BLaER1 treated with 17β-estradiol and CSF1 and Interleukin-3, amounts not matched to agents 10 nM and 100 nM (cell line): ENCODE measurements at regions not wholly inside any gene's neighbourhood (a gene's known extent, or its start where the extent isn't known, plus 50 kb on each side); places are given as distances from the start of the nearest gene placed in this dataset.

ENCODE experiments used
- H3K27ac ChIP-seq, 11 experiments: shearing (Covaris generic); formaldehyde crosslinking; 2 replicates each; pipeline ENCODE4 v1.8.1; 2022
- H3K27me3 ChIP-seq, 11 experiments: shearing (Covaris generic); formaldehyde crosslinking; 2 replicates each; pipeline ENCODE4 v1.8.1; 2022
- H3K36me3 ChIP-seq, 11 experiments: shearing (Covaris generic); formaldehyde crosslinking; 2 replicates each; pipeline ENCODE4 v1.8.1; 2022
- H3K4me1 ChIP-seq, 10 experiments: shearing (Covaris generic); formaldehyde crosslinking; 2 replicates each; pipeline ENCODE4 v1.8.1; 2022
- H3K4me2 ChIP-seq, 11 experiments: shearing (Covaris generic); formaldehyde crosslinking; 2 replicates each; pipeline ENCODE4 v1.8.1; 2022
- H3K4me3 ChIP-seq, 10 experiments: shearing (Covaris generic); formaldehyde crosslinking; 2 replicates each; pipeline ENCODE4 v1.8.1; 2022
- H3K9ac ChIP-seq, 11 experiments: shearing (Covaris generic); formaldehyde crosslinking; 2 replicates each; pipeline ENCODE4 v1.8.1; 2022
- H3K9me3 ChIP-seq, 11 experiments: shearing (Covaris generic); formaldehyde crosslinking; replicated peaks in 1 of 11; 2 replicates each; pipeline ENCODE4 v1.8.1; 2022
- H4K20me1 ChIP-seq, 11 experiments: shearing (Covaris generic); formaldehyde crosslinking; 2 replicates each; pipeline ENCODE4 v1.8.1; 2022
- Cebpa-rat ChIP-seq, 11 experiments: shearing (Covaris generic); IDR thresholded peaks; 2 replicates each; pipeline ENCODE4 v1.8.1; 2022

DNA sequence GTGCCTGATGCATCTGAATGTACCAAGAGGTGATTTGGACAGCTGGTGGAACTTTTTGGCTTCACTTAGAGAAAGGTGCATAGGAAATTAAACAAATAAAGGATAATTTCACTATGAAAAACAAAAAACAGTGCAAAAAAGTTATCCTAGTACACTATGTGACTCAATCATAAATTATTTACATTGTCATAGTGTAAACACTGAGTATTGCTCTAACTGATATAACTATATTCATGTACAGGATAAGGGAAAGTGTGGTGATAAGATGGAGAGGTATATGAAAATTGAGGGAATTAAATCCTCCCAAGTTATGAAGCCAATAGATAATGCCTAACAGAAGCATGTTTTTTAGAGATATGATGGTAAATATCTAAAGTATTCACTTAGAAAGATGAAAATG is 50.2 kb upstream of the CPNE4 start:
- Histone ChIP-seq H3K4me1 (no peaks in the 10 kb centered on the region), H3K4me3 (no peak overlapping the region), H3K27me3 (no peaks in the 10 kb centered on the region), H3K36me3 (no peaks in the 10 kb centered on the region), H3K9me3 (no peaks in the 10 kb centered on the region), H3K27ac (no peak overlapping the region), H3K9ac (no peak overlapping the region), H3K4me2 (no peak overlapping the region), H4K20me1 (no peaks in the 10 kb centered on the region)
- TF ChIP-seq Cebpa-rat (IDR thresholded peaks at IDR 0.05), result no peak

DNA sequence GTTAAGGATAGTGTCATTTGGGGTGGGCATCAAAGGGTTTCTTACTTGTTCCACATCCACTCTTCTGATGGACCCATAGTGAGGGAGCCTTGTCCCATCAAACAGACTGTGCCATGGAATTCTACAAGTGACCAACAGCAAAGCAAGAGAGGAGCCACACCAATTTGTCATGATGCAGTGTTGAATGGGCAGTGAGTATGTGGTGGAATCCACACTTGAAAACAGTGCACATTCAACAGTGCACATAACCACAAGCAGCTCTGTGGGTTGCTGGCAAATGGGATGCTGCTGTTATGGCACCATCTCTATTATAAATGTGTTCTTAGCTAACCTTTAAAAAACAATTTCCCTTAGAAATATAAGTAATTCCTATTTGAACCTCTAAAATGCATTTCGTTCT is 52.5 kb upstream of the CPNE4 start:
- Histone ChIP-seq H3K27me3 (no peaks in the 10 kb centered on the region), H3K9ac (no peak overlapping the region), H3K36me3 (no peaks in the 10 kb centered on the region), H3K27ac (no peak overlapping the region), H4K20me1 (no peaks in the 10 kb centered on the region), H3K4me1 (no peaks in the 10 kb centered on the region), H3K9me3 (no peaks in the 10 kb centered on the region), H3K4me3 (no peak overlapping the region), H3K4me2 (no peak overlapping the region)
- no peak for TF ChIP-seq Cebpa-rat (IDR thresholded peaks at IDR 0.05)

DNA sequence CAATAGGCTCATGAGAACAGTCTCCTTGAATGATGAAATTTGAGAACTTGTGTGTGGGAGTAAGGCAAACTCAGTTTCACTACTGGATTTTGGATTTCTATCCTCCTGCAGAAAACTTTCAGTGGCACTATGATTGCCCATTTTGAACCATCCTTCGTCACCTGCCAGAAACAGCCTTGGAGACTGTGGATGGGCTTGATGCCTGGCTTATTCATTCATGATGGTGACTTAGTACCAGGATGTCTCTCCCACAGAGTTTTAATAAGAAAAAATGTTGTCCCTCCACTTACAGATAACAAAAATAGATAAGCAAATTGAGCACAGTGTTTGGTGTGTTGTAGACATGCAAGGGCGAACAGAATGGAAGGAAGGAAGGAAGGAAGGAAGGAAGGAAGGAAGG is 53.5 kb upstream of the CPNE4 start:
- no peaks in the 10 kb centered on the region for H3K27me3 ChIP-seq
- no peaks in the 10 kb centered on the region for H3K36me3 ChIP-seq
- H3K4me1 ChIP-seq, result no peaks in the 10 kb centered on the region
- H4K20me1 ChIP-seq, result no peaks in the 10 kb centered on the region
- H3K9me3 ChIP-seq, result no peaks in the 10 kb centered on the region
- H3K9ac ChIP-seq, result no peak overlapping the region
- no peak overlapping the region for H3K27ac ChIP-seq
- H3K4me3 ChIP-seq, result no peak overlapping the region
- no peak for TF ChIP-seq Cebpa-rat (IDR thresholded peaks at IDR 0.05)
- H3K4me2 ChIP-seq, result no peak overlapping the region

DNA sequence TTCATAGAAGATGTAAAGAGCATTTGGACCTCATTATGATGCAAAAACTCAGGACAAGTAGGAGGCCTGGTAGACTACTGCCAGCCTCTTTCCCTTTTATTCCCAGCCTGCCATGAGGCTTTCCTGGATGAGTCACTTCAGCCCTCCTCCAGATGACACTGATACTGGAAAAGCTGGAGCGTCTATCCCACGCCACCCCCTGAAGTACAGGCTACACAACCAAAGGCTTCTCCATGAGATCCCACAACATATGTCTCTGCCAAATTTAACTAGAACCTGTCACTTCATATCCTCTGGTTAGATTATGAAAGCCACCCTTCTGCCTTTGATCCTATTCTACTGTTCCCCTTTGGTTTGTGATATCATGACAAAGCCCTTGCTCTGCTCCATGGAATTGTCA is 56.1 kb upstream of the CPNE4 start:
- H3K9me3 ChIP-seq, result no peaks in the 10 kb centered on the region
- no peak overlapping the region for H3K4me3 ChIP-seq
- TF ChIP-seq Cebpa-rat (IDR thresholded peaks at IDR 0.05), result no peak

DNA sequence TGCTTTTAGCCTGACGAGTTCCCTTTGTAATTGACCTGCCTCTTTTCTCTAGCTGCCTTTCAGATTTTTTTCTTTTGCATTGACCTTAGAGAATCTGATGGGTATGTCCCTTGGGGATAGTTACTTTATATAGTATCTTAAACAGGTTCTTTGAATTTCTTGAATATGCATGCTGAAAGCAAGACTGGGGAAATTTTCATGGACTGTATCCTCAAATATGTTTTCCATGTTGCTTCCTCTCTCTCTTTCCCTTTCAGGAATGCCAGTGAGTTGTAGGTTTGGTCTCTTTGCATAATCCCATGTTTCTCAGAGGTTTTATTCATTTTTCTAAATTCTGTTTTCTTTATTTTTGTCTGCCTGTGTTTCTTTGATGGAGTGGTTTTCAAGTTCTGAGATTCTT is 81.8 kb upstream of the CPNE4 start:
- no peaks in the 10 kb centered on the region for H3K4me1 ChIP-seq
- peaks cover 0 to 12% (median 0%) of the 10 kb centered on the region in 11 experiments; a peak in 4 of 22 replicates for H3K9me3 ChIP-seq
- H3K4me2 ChIP-seq, result no peak overlapping the region
- no peaks in the 10 kb centered on the region for H3K27me3 ChIP-seq
- TF ChIP-seq Cebpa-rat (IDR thresholded peaks at IDR 0.05), result no peak
- H3K4me3 ChIP-seq, result no peak overlapping the region
- H4K20me1 ChIP-seq, result no peaks in the 10 kb centered on the region
- H3K36me3 ChIP-seq, result no peaks in the 10 kb centered on the region
- H3K27ac ChIP-seq, result no peak overlapping the region
- no peak overlapping the region for H3K9ac ChIP-seq

More for the DNA sequence above, 56.1 kb upstream of the CPNE4 start:
- Histone ChIP-seq H4K20me1 (no peaks in the 10 kb centered on the region), H3K4me1 (no peaks in the 10 kb centered on the region), H3K9ac (no peak overlapping the region), H3K4me2 (no peak overlapping the region), H3K27ac (no peak overlapping the region), H3K27me3 (no peaks in the 10 kb centered on the region), H3K36me3 (no peaks in the 10 kb centered on the region)

DNA sequence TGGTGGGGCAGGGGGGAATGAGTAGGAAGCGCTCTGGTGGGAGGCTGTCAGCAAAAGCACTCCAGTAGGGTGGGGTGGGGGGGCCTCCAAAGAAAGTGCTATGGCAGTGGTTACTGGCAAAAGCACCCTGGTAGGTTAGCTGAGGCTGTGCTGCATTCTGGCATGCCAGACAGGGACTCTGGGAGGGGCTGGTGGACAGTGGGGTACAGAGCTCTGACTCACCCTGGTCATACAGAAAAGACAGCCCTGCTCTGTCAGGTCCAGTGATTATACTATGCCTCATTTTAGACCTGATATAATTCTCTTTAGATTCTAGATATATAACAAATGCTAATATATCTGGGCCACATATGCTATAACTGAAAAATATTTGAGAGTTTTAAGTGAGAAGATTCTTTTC is 82.8 kb upstream of the CPNE4 start:
- no peak for TF ChIP-seq Cebpa-rat (IDR thresholded peaks at IDR 0.05)
- H3K27ac ChIP-seq, result no peak overlapping the region
- no peaks in the 10 kb centered on the region for H3K27me3 ChIP-seq
- H4K20me1 ChIP-seq, result no peaks in the 10 kb centered on the region
- no peak overlapping the region for H3K9ac ChIP-seq
- H3K4me3 ChIP-seq, result no peak overlapping the region
- H3K4me2 ChIP-seq, result no peak overlapping the region
- peaks cover 0 to 3% (median 0%) of the 10 kb centered on the region in 10 experiments; a peak in 7 of 20 replicates for H3K4me1 ChIP-seq
- peaks cover 0 to 12% (median 4%) of the 10 kb centered on the region in 11 experiments; a peak in 6 of 22 replicates for H3K9me3 ChIP-seq
- H3K36me3 ChIP-seq, result no peaks in the 10 kb centered on the region

DNA sequence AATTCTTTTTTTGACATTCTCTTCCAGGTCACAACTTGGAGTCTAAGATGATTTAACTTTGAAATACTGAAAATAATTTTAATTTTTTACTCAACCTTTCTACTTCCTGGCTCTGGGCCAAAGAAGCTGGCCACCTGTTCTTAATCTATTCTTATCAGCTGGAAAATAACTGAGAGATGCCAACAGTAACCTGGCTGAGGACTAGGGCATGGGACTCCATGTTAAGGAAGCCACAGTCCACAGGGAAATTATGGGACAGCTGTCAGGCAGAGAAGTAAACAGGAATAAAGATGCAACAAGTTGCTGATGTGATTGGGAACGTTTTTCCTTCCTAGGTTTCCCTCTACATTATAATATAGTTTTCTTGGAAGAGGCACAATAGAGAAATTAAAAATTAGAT is 84.7 kb upstream of the CPNE4 start:
- no peak for TF ChIP-seq Cebpa-rat (IDR thresholded peaks at IDR 0.05)
- H3K9ac ChIP-seq, result no peak overlapping the region
- no peaks in the 10 kb centered on the region for H3K27me3 ChIP-seq
- H3K4me1 ChIP-seq, result peaks cover 0 to 14% (median 6%) of the 10 kb centered on the region in 10 experiments; a peak in 10 of 20 replicates
- no peak overlapping the region for H3K4me2 ChIP-seq
- H3K9me3 ChIP-seq, result peaks cover 0 to 5% (median 3%) of the 10 kb centered on the region in 11 experiments; a peak in 4 of 22 replicates
- H4K20me1 ChIP-seq, result no peaks in the 10 kb centered on the region
- no peak overlapping the region for H3K4me3 ChIP-seq
- no peak overlapping the region for H3K27ac ChIP-seq
- no peaks in the 10 kb centered on the region for H3K36me3 ChIP-seq

DNA sequence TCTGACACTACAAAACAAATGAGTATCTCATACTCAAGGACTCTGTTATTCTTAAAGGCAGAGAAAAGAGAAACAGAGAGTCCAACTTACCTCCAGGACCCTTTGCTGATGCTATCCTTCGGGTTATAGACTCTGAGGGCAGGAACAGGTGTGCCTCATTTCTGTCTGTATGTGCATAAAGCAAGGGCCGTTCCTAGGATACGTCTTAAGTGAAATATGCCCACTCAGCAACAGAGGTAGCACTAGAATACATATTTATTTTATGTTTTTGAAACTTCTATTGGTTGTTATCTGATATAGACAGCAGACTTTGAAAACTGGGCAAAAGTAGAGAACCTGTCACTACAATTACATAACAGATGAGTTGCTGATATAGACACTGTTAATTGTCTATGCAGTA is 89.3 kb upstream of the CPNE4 start:
- Histone ChIP-seq H3K27me3 (no peaks in the 10 kb centered on the region), H3K27ac (no peak overlapping the region), H3K9ac (no peak overlapping the region), H3K36me3 (no peaks in the 10 kb centered on the region), H3K9me3 (peaks cover 0 to 5% (median 0%) of the 10 kb centered on the region in 11 experiments; a peak in 2 of 22 replicates), H3K4me1 (peaks cover 0 to 14% (median 6%) of the 10 kb centered on the region in 10 experiments; a peak in 10 of 20 replicates), H3K4me3 (no peak overlapping the region), H4K20me1 (no peaks in the 10 kb centered on the region), H3K4me2 (no peak overlapping the region)
- no peak for TF ChIP-seq Cebpa-rat (IDR thresholded peaks at IDR 0.05)

DNA sequence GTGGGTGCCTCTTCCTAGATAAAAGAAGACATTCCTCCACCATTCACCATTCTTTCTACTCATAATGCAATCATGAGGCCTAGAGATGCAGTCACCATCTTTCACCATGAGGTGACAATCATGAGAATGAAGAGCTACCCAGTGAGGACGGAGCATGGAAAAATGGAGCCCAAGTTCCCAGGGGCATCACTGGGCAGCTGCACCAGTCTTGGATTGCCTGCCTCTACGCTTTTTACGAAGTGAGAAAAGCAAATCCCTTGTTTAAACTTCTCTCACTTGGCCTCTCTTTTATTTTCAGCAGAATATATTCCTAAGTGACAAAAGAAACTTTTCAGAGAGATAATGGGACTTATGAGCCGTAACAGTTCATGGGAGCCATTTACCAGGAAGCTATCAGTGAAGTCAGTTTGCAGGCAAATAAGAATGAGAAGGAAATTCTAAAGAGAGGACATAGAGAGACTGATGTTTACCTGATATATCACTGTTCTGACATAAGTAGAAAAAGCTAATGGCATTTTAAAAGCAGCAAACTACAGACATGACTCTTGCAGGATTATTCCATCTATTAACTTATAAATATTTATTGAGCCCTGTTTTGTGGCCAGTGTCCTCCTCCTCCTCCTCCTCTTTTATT is 90.0 kb upstream of the CPNE4 start:
- TF ChIP-seq Cebpa-rat (IDR thresholded peaks at IDR 0.05), result no peak
- Histone ChIP-seq H3K4me1 (peaks cover 0 to 17% (median 6%) of the 10 kb centered on the region in 10 experiments; a peak in 10 of 20 replicates), H3K27me3 (no peaks in the 10 kb centered on the region), H3K36me3 (no peaks in the 10 kb centered on the region), H3K4me2 (no peak overlapping the region), H3K4me3 (no peak overlapping the region), H4K20me1 (no peaks in the 10 kb centered on the region), H3K9ac (no peak overlapping the region), H3K9me3 (peaks cover 0 to 5% (median 0%) of the 10 kb centered on the region in 11 experiments; a peak in 2 of 22 replicates), H3K27ac (no peak overlapping the region)

DNA sequence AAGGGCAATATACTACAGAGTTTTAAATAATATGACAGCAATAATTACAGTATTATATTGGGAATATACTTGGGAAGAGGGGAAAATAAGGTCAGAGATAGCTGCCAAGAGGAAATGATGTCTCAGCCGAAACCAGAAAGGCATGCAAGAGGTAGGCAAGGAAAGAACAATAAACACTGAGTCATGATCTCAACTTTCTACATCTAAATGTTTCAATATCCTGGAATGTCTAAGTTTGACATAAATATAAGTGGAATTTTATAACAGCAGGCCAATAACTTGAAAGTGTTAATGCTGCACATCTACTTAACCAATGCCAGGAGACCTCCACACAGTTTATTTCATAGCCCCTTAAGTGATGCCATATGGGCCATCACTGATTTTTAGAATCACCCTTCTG is 99.8 kb upstream of the CPNE4 start:
- Histone ChIP-seq H3K27ac (no peak overlapping the region), H3K4me2 (no peak overlapping the region)

More for the DNA sequence above, 99.8 kb upstream of the CPNE4 start:
- no peaks in the 10 kb centered on the region for H3K36me3 ChIP-seq
- peaks cover 0 to 7% (median 0%) of the 10 kb centered on the region in 10 experiments; a peak in 3 of 20 replicates for H3K4me1 ChIP-seq
- no peak overlapping the region for H3K4me3 ChIP-seq
- H4K20me1 ChIP-seq, result no peaks in the 10 kb centered on the region
- TF ChIP-seq Cebpa-rat (IDR thresholded peaks at IDR 0.05), result no peak
- H3K9ac ChIP-seq, result no peak overlapping the region
- H3K9me3 ChIP-seq, result peaks cover 0 to 11% (median 0%) of the 10 kb centered on the region in 11 experiments; a peak in 2 of 22 replicates
- no peaks in the 10 kb centered on the region for H3K27me3 ChIP-seq
